GM12892 (cell line): ENCODE measurements at regions not wholly inside any gene's neighbourhood (a gene's known extent, or its start where the extent isn't known, plus 50 kb on each side); places are given as distances from the start of the nearest gene placed in this dataset.

Experiments used
- POLR2A ChIP-seq: IDR thresholded peaks from 2 replicates; pipeline ENCODE4 v1.6.1; 2011; ENCODE audit warnings: low read depth, low read length, control low read depth
- POLR2AphosphoS5 ChIP-seq: IDR thresholded peaks from 2 replicates; pipeline ENCODE4 v1.6.1; 2011; ENCODE audit warnings: low read depth, low read length, control low read depth
- TAF1 ChIP-seq: IDR thresholded peaks from 2 replicates; pipeline ENCODE4 v1.6.1; 2011; ENCODE audit warnings: low read depth, mild to moderate bottlenecking, control low read depth, low read length, borderline replicate concordance

DNA sequence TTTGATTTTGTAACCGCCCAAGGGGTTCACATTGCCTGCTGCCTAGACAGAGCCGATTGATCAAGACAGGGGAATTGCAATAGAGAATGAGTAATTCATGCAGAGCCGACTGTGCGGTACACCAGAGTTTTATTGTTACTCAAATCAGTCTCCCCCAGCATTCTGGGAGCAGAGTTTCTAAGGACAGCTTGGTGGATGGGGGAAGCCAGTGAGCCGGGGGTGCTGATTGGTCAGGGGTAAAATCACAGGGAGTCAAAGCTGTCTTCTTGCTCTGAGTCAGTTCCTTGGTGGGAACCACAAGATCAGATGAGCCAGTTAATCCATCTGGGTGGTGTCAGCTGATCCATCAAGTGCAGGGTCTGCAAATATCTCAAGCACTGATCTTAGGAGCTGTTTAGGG, 60.0 kb upstream of the EZR start:
- TF ChIP-seq POLR2A (no peak), TAF1 (no peak), POLR2AphosphoS5 (no peak)
